Stimulated activated CD8-positive, alpha-beta memory T cell treated with anti-CD3 and anti-CD28 coated beads, Interleukin-7, amount 100 ng/mL, for 48 hours (primary cell): ENCODE measurements at regions not wholly inside any gene's neighbourhood (a gene's known extent, or its start where the extent isn't known, plus 50 kb on each side); places are given as distances from the start of the nearest gene placed in this dataset.
"Not testable (repeated sequence)": the region's sequence is repeated elsewhere in the genome, so short reads cannot be mapped to it uniquely, and the experiment has no call there.

Experiments used
- DNase-seq, 2 donors: peaks; one replicate each; pipeline ENCODE4 v3.0.0-alpha.2; 2020; ENCODE audit warnings: low read depth in 1 of 2; ENCODE audit errors: extremely low read depth in 1 of 2

GRCh38 chr19:28359431-28360414, 853.2 kb downstream of the UQCRFS1 start:
- no peak for DNase-seq

- no peak for DNase-seq
Observed at GRCh38 chr19:28358633-28359032, 854.3 kb downstream of the UQCRFS1 start.

- DNase-seq: no peak
Observed at GRCh38 chr19:28351761-28352160, 861.2 kb downstream of the UQCRFS1 start.

- DNase-seq: not testable (repeated sequence)
Observed at GRCh38 chr19:28351321-28351720, 861.6 kb downstream of the UQCRFS1 start.

- DNase-seq: no peak
Observed at GRCh38 chr19:28350673-28351072, 862.3 kb downstream of the UQCRFS1 start.

- DNase-seq: no peak
Observed at GRCh38 chr19:28350037-28350436, 862.9 kb downstream of the UQCRFS1 start.

- no peak for DNase-seq
Observed at GRCh38 chr19:28349604-28350003, 863.3 kb downstream of the UQCRFS1 start.

GRCh38 chr19:28345811-28346210, 867.1 kb downstream of the UQCRFS1 start:
- no peak for DNase-seq

- DNase-seq: no peak
Observed at GRCh38 chr19:28341810-28342350, 871.1 kb downstream of the UQCRFS1 start.

GRCh38 chr19:28334419-28334818, 878.5 kb downstream of the UQCRFS1 start:
- DNase-seq: no peak

- no peak for DNase-seq
Observed at GRCh38 chr19:28333909-28334308, 879.0 kb downstream of the UQCRFS1 start.

- no peak for DNase-seq
Observed at GRCh38 chr19:28332886-28333285, 880.1 kb downstream of the UQCRFS1 start.

GRCh38 chr19:28332351-28332750, 880.6 kb downstream of the UQCRFS1 start:
- DNase-seq: no peak

GRCh38 chr19:28331596-28331995, 881.4 kb downstream of the UQCRFS1 start:
- no peak for DNase-seq

GRCh38 chr19:28330831-28331230, 882.1 kb downstream of the UQCRFS1 start:
- DNase-seq: no peak

GRCh38 chr19:28329429-28329828, 883.5 kb downstream of the UQCRFS1 start:
- no peak for DNase-seq

GRCh38 chr19:28327905-28328304, 885.0 kb downstream of the UQCRFS1 start:
- no peak for DNase-seq

- no peak for DNase-seq
Observed at GRCh38 chr19:28326746-28327145, 886.2 kb downstream of the UQCRFS1 start.

GRCh38 chr19:28324275-28325060, 888.5 kb downstream of the UQCRFS1 start:
- no peak for DNase-seq

- DNase-seq: no peak
Observed at GRCh38 chr19:28322945-28323344, 890.0 kb downstream of the UQCRFS1 start.

GRCh38 chr19:28322491-28322890, 890.5 kb downstream of the UQCRFS1 start:
- DNase-seq: no peak
